DMS79 (cell line): ENCODE measurements at regions not wholly inside any gene's neighbourhood (a gene's known extent, or its start where the extent isn't known, plus 50 kb on each side); places are given as distances from the start of the nearest gene placed in this dataset.
"Not testable (repeated sequence)": the region's sequence is repeated elsewhere in the genome, so short reads cannot be mapped to it uniquely, and the experiment has no call there.

Experiments used
- DNase-seq: peaks from one replicate; lab custom pipeline; 2025; lab: John Stamatoyannopoulos, UW

DNA sequence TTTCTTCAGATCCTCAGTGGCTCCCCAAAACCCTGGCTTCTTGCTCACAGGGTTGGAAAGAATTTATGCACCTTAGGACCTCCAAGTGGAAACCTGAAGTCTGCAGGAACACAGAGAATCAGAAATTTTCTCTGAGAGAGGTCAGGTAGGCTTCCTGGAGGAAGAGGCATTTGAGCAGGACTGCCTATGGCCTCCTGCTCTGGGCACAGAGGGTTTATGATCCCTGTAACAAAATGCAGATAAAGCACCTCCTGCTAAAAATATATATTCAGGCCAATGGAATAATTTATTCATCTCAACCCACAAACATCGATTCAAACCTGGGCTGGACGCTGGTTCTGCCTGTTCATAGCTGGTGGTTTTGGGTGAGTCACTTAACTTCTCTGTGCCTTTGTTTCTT is 68.1 kb upstream of the FGF3 start:
- DNase-seq, result no peak

DNA sequence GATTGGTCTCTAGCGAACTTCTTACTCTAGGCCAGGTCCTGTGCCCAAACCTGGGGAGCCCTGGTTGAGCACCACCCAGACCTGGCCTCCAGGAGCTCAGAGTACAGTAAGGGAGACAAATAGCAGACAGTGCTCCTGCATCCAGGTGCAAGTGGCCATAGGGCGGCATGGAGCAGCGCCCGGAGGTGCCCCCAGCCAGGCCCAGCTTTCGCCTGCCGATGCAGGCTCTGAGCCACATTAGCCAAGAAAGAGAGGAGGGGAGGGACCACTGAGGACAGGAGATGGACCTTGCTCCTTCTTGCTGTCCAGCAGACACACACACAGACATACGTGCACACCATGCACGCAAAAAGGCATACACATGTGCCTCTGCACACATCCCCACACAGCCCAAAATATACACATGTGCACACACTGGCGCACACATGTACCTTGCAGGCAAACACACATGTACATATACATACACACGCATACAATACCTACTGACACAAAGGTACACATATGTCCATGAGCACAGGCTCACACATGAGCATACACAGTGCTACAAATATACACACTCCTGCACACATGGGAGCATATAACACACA is 68.7 kb upstream of the FGF3 start:
- DNase-seq, result no peak

DNA sequence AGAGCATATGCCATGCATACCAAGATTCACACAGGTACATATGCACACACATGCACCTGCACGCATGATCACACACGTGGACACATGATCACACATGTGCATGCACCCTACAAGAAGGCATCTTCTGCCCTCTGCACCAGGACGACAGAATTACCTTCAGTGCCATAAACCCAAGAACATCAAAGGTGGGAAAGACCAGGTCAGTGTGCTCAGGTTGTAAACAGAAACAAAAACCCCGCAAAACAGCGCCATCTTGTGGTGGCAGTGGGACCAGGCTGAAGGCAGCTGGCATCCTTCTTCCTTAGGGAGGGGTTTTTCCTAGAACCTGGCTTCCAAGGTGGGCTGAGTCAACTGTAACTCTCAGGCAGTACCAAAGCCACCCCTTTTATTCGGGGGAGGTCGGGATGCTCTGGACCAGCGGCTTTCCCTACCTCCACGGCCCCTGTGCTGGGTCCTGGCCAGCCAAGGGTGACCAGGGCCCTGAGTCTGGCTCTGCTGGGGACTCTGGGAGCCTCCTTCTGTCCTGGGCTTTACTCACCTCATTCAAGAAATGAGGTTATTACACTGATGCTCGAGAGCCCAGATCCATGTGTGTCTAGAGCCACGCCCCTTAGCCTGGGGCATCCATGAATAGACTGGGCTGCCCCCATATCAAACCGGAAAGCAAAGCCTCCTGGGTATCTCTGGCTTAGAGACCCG is 69.4 kb upstream of the FGF3 start:
- DNase-seq, result peak; percentile 12

DNA sequence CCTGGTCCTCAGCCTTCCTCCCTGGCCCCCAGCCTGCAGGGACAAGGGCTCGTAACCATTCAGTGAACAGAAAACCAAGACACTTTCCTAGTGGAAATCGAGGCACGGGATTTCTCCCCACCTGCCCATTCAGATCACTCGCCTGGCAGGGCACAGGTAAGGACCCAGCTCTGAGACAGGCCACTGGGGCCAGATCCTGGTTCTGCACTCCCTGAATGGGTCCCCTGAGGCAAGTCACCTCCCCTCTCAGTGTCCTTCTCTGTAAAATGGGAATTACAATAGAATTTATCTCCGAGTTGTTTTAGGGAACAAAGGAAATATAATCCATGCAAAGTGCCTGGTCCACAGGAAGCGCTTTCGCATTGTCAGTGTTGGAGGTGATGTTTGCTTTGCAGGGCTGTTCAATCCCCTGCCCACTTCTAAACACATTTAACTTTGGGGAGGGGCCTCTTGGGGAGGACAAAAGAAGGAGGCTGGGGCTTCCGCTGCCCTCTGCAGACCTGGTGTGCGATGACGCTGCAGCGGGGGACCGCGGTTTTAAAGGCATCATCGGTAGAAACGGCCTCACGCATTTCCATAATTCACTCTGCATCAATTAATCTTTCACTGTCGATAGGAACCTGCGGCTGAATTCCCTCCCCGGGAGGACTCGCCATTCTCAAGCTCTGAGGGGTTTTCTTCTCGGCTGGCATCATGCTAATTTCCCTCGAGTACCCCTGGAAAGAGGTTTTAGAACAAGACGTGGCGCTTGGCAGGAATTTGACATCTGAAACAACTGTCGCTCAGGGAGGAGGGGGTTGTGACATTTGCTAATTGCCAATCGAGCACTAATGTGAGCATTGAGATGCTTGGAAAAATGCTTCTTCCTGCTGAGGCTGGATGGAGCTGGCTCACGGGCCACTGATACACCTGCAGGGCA is 70.4 kb upstream of the FGF3 start:
- no peak for DNase-seq

DNA sequence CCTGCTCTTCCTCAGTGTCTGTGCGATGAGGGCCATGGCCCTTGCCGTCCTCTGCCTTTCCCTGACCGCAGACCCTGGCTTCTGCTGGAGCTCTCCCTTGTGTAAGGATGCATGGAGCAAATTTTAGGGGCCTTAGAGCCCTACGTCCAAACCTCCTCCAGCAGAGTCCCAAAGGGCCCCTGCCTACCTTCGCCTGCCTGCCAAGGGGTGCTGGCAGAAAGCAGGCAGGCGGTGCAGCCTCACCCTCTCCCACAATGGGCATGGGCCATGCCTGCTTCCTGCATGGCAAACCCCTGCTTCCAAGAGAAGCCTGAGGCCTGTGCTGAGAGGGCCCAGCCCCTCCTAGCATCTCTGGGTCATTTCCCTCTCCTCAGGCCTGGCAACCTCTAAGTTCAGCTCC is 71.3 kb upstream of the FGF3 start:
- DNase-seq, result no peak

DNA sequence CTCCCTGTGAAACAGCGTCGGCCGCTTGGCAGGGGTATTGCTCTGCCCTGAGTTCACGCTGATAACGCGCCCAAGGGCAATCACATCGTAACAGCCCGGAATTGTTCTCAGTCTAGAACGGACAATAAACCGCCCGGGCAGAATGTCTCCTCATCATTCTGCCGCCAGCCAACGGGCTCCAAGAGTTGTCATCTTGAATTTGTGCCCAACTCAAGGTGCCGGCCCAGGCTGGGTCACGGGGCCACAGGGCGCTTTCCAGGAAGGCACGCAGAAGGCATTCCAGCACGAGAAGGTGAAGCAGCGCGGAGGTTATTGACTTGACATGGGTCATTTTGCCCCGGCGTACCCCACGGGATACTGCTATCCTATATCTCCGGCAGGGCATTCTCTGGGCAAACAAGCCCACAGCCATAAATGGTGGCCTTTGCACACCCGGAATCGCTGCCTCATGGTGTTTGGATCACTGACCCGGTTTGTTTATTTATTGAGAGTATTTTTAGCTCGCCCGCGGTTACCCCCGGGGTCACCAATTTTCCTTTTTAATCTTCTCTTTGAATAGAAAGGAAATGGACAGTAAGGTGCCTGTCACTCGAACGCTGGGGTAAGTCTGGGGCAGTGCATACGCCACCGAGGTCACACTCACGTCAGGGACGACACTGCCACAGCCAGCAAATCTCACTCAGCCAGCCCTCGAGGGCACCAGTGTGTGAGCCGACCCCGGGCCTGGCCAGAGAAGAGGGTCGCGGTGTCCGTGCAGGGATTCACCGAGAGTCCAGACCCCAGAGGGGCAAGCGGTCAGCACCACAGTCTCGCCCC is 72.4 kb upstream of the FGF3 start:
- DNase-seq, result no peak

DNA sequence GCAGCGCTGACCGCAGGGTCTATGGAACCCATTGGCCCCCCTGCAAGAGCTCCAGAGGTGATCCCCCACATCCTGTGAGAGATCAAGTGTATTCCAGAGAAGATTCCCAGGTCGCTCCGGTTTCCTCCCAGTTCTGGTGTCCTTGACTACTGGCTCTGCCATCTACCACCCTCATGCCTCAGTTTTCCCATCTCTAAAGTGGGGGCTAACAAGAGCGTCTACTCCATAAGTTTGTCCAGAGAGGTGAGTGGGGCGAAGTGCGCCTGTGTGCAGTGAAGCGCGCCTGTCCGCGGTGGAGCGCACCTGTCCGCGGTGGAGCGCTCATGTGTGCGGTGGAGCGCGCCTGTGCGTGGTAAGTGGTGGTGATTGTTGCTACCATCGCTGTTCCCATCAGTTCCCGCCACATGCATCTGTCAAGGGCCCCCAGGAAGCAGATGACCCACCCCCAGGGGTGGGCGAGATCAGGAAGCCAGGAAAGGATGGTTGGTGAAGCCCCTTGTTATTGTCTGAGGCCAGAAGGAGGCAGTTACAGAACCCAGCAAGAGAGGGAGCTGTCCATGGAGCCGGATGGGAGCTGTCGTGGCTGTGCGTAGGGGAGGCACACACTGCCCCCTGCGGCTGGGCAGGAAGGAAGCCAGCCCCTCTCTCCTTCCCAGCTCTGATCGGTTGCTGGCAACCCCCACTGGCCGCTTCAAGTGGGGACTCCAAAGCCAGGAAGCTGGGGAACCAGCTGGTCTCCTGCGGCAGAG is 73.2 kb upstream of the FGF3 start:
- no peak for DNase-seq

DNA sequence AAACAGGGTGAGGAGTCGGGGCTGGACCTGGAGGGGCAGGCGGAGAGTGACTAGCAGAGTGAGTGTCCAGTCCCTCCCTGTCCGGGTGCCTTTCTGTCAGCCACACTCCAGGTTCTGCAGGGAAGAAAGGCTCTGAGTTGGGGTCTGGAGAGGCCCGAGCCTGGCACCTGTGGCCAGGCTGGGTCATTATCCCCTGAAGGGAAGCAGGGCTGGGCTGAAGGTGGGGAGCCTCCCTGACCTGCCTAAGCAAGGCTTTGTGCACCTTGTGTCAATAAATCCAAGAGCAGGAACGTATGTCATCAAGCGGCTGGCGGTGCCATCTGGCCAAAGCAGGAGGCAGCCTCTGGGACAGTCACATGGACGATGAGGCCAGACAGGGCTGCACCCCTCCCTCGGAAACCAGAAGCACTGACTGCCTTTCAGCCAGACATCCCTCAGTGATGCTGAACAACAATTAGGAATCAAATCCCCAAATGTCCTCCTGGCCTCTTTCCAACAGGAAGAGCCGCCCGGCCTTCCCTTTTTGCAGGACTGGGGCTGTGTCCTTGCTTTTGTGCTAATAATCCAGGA is 73.9 kb upstream of the FGF3 start:
- DNase-seq, result no peak

DNA sequence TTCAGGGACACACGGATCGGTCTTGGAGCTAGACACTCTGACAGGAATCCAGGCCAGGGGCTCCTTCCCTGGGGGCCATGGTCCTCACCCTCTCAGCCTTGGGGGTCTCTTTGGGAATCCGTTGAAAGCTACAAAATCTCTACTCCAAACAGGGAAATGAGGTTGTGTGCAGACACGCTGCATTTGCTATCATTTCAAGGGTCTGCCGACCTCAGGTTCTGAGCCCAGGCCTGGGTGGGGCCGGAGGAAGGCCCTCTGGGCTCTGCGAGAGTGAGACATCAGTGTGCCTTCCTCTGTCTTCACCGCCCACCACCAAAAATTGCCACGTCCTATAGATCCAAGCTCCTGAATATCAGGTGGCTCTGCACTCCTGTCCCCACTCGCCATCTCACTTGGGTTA is 74.4 kb upstream of the FGF3 start:
- DNase-seq, result no peak

DNA sequence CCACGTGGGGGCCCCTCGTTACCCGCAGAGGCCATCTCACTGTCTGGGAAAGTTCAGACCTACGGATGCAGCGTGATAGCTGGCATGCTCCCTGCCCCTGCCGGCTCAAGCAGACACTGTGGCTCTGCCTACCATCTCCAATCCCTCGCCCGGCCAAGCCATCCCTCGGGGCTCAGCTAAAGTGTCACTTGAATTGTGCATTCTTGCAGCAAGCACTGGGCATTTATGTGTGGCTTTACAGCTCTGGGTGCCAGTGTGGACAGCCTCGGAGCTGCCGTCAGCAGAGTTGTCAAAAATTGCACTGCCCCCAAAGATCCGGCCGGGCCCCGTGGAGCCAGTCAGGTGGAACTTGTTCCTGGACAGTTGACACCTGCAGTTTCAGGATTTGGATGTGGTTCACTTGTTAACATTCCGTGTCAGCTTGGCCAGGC is 75.0 kb upstream of the FGF3 start:
- no peak for DNase-seq

DNA sequence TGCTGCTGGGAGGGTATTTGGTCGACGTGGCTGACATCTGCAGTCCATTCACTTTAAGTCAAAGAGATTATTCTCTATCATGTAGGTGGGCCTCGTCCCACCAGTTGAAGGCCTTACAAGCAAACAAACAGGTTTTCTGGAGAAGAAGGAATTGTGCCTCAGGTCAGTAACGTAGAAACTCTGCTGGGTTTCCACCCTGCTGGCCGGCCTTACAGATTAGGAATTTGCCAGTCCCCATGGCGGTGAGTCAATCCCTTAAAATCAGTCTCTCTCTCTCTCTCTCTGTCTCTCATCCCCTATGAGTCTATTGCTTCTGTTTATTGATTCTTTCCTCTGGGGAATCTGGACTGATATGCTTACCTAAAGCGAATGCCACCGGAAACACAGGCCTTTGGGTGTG is 75.4 kb upstream of the FGF3 start:
- DNase-seq, result no peak

DNA sequence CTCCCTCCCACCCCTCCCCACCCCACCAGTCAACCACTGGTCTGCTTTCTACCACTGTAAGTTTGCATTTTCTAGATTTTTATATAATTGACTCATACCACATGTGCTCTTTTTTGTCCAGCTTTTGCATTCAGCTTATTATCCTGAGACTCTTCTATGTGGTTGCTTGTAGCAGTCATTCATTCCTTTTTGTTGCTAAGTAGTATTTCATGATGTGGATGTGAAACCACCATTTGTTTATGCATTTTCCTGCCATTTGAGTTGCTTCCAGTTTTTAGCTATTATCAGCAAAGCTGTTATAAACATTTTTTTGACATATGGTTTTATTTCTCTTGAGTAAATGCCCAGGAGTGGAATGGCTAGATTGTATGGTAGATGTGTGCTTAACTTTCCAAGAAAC is 77.0 kb upstream of the FGF3 start:
- no peak for DNase-seq

DNA sequence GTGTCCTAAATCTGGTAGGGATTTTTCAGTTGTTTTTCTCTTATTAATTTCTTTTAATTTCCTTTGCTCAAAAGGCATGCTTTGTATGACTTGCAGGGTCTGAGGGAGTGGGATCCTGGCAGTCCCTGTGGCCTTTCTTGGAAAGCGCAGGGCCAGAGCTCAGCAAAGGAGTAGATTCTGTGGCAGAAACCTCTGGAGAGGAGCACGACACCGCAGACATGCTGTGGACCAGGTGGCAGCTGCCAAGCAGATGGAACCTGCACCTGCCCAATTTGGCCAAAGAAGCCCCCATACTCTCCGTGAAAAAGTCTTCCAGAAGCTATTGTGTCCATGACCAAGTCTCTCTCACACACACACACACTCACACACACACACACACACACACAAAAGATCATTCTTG is 78.9 kb upstream of the FGF3 start:
- DNase-seq, result no peak

DNA sequence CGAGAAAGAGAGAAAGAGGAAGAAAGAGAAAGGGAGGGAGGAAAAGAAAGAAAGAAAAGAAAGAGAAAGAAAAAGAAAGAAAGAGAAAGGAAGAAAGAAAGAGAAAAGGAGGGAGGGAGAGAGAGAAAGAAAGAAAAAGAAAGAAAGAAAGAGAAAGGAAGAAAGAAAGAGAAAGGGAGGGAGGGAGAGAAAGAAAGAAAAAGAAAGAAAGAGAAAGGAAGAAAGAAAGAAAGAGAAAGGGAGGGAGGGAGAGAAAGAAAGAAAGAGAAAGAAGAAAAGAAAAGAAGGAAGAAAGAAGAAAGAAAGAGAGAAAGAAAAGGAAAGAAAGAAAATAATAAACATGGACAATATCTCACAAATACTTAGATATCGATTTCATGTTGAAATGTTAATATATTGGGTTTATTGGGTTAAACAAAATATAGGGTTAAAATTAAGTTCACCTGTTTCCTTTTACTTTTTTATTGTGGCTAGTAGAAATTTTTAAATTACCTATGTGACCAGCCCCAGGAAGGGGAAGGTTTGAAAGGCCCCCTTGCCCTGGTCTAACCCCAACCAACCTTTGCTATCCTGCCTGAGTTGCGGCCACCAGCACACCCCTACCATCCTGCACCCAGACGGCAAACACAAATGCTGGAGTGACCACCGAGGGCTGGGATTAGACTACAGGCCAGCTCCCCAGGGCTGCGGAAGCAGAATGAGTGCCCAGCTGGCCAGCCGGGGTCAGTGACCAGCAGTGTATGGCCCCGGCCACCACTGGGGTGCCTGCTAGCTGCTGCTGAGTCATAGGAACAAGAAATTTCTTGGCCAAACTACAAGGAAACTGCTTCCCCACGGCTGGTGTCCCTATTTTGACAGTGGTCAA is 81.0 kb upstream of the FGF3 start:
- no peak for DNase-seq

DNA sequence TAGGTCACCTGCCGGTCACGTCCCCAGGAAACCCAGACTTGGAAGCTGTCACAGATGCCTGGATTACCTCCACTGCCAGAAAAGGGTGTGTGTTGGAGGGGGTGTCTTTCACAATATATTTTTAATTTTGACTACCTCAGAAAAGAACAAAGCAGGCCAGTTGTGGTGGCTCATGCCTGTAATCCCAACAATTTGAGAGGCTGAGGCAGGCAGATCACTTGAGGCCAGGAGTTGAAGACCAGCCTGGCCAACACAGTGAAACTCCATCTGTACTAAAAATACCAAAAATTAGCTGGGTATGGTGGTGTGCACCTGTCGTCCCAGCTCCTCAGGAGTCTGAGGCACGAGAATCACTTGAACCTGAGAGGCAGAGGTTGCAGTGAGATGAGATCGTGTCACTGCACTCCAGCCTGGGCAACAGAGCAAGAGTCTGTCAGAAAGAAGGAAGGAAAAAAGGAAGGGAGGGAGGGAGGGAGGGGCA is 81.6 kb upstream of the FGF3 start:
- not testable (repeated sequence) for DNase-seq

DNA sequence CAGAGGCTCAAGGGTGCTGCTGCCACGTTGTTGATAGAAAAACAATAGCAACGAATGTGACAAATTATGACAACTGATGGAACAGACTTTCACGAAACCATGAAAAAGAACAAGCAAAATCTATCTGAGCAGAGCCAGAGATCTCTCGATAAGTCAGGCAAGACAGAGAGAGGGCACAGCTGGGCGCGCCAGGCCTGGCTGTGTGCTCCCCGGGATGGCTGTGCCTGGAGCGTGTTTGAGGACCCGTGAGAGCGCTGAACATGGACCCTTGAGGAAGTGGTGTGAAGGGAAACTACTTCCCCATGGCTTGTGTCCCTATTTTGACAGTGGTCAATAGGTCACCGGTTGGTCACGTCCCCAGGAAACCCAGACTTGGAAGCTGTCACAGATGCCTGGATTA is 83.1 kb upstream of the FGF3 start:
- DNase-seq, result no peak

DNA sequence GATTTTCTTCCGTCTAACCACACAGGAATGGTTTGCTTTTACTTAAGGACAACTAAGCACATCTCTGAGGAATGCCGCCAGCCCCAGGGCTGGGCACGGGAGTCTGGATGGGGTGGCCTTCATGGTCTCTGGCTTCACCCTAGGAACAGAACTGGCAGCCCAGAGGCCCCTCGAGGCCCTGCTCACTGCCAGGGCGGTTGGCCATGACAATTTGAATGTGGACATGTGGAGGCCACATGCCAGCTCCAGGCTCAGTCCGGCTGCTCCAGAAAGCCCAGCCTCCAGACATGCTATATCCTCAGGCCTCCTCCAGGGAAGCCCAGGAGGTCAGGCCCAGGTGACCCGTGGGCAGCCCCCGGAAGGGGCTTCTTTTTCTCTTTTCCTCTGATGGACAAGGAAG is 84.0 kb upstream of the FGF3 start:
- DNase-seq, result no peak

DNA sequence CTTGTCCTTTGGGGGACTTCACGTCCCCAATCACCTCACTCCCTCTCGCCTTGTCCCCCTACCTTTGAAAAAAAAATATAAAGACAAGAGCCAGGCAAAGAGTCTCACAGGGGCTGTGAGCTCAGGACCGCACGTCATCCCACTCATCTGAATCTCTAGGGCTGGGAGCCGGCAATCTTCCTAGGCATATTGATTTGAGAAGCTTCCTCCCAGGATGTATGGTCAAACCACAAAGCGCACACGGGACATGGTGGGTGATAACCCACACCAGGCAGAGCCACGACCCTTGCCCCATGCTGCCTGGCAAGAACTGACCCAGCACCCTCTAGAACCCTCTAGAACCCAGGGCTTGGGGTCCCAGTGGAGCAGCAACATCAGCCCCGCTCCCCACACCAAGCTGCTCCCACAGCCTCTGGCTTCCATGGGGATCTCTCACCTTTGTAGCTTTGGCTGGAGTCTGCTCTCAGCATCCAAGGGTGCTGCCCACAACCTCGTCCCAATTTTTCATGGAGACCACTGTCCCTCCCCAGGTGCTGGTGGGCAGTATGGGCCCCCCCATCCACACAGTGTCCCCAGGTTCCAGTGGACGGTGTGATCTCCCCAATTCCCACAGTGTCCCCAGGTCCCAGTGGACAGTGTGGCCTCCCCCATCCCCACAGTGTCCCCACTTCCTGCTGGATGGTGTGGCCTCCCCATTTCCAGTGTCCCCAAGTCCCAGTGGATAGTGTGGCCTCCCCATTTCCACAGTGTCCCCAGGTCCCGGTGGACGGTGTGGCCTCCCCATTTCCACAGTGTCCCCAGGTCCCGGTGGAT is 85.2 kb upstream of the FGF3 start:
- no peak for DNase-seq

DNA sequence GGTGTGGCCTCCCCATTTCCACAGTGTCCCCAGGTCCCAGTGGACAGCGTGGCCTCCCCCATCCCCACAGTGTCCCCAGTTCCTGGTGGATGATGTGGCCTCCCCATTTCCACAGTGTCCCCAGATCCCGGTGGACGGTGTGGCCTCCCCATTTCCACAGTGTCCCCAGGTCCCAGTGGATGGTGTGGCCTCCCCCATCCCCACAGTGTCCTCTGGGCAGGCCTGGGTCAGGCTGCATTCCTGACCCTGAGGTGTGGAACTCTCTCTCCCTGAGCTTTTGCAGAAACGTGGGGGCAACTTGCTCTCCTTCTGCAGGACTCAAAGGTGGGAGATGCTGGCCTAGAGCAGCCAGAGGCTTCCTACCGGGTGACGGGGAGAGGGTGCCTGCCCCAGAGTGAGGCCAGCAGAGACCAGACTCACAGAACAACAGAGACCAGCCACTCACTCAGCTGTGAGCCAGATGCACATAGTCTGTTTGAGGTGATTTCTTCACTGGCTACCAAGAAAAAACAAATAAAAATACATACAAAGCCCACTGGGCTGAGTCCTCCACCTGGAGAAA is 85.8 kb upstream of the FGF3 start:
- no peak for DNase-seq
